ENCODE measurements at regions not wholly inside any gene's neighbourhood (a gene's known extent, or its start where the extent isn't known, plus 50 kb on each side); places are given as distances from the start of the nearest gene placed in this dataset.

DNA sequence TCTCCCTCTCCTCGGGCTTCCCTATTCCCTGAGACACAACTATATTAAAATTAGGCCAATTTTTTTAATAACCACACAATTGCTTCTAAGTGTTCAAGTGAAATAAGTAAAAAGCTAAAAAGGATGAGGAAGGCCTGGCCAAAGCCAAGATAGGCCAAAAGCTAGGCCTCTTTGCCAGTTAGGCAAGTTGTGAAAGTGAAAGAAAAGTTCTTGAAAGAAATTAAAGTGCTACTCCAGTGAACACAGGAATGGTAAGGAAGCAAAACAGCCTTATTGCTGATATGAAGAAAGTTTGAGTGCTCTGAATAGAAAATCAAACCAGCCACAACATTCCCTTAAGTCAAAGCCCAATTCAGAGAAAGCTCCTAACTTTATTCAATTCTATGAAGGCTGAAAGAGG is 114.2 kb upstream of the FAT4 start:
- TF ChIP-seq ZNF565 (CRISPR knock-in tag; conservative IDR thresholded peaks at IDR 0.05; ENCODE audit: low read depth) (no peak), ZFP30 (CRISPR knock-in tag; IDR thresholded peaks at IDR 0.05) (no peak)
- TF ChIP-seq, protein P1, sequence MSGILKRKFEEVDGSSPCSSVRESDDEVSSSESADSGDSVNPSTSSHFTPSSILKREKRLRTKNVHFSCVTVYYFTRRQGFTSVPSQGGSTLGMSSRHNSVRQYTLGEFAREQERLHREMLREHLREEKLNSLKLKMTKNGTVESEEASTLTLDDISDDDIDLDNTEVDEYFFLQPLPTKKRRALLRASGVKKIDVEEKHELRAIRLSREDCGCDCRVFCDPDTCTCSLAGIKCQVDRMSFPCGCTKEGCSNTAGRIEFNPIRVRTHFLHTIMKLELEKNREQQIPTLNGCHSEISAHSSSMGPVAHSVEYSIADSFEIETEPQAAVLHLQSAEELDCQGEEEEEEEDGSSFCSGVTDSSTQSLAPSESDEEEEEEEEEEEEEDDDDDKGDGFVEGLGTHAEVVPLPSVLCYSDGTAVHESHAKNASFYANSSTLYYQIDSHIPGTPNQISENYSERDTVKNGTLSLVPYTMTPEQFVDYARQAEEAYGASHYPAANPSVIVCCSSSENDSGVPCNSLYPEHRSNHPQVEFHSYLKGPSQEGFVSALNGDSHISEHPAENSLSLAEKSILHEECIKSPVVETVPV (CRISPR knock-in tag; IDR thresholded peaks at IDR 0.05), result no peak
